GM12878 (cell line): ENCODE measurements at regions not wholly inside any gene's neighbourhood (a gene's known extent, or its start where the extent isn't known, plus 50 kb on each side); places are given as distances from the start of the nearest gene placed in this dataset.

Experiments
- ATAC-seq: fragments of 200-7000 bp; cut with Tn5 transposase; 3 replicates; pipeline ENCODE4 v1.9.1; 2020; ENCODE audit warnings: mild to moderate bottlenecking, moderate library complexity
- BruUV-seq: library from RNA; stranded (reverse); fragments of 400-500 nt; replicated peaks from 2 replicates; lab custom pipeline; 2021; lab: Mats Ljungman, UMichigan
- CTCF ChIA-PET: fragments of 300-600 bp; sonication (Branson Sonifier 250); formaldehyde crosslinking; extraction: SDS; loops from one replicate; lab custom pipeline; 2021; ENCODE audit warnings: inconsistent platforms; lab: Yijun Ruan, JAX
- POLR2A ChIA-PET: fragments of 350-600 bp; formaldehyde crosslinking; extraction: SDS; loops from one replicate; lab custom pipeline; 2021; ENCODE audit warnings: inconsistent platforms; lab: Charles Lee
- RAD21 ChIA-PET: fragments of 300-600 bp; sonication (Branson Sonifier 250); formaldehyde crosslinking; loops from one replicate; lab custom pipeline; 2023; ENCODE audit warnings: antibody characterized with exemption; ENCODE audit not compliant: unreplicated experiment; lab: Charles Lee
- SMC1A ChIA-PET: fragments of 300-600 bp; sonication (Branson Sonifier 250); formaldehyde crosslinking; loops from one replicate; lab custom pipeline; 2023; ENCODE audit not compliant: unreplicated experiment, uncharacterized antibody; lab: Charles Lee
- DNase-seq: peaks from one replicate; pipeline ENCODE4 v3.0.0-alpha.2; 2011; ENCODE audit warnings: low read depth, low spot score
- FAIRE-seq: peaks from 3 replicates; lab custom pipeline; 2011; peaks lifted over from hg19 to GRCh38; lab: Jason Lieb, UNC
- H2AFZ ChIP-seq: 2 replicates; pipeline ENCODE4 v1.6.0; 2011; ENCODE audit warnings: low read depth, low read length, control low read depth; ENCODE audit not compliant: control insufficient read depth
- H3K27ac ChIP-seq: 2 replicates; pipeline ENCODE4 v1.5.1; 2011; ENCODE audit warnings: control low read depth; ENCODE audit not compliant: control insufficient read depth, insufficient read depth
- H3K27me3 ChIP-seq, 2 experiments: replicated peaks in 1 of 2; 2 replicates each; pipeline versions ENCODE4 v1.6.0 to v1.6.1; 2011; ENCODE audit warnings: low read length in 1 of 2; ENCODE audit not compliant: control insufficient read depth in 2 of 2, insufficient read depth in 2 of 2
- H3K36me3 ChIP-seq, 2 experiments: 2 replicates each; pipeline ENCODE4 v1.5.1; 2011; ENCODE audit warnings: low read length in 1 of 2; ENCODE audit not compliant: control insufficient read depth in 2 of 2, insufficient read depth in 2 of 2
- H3K4me1 ChIP-seq: 2 replicates; pipeline ENCODE4 v1.6.1; 2011; ENCODE audit warnings: mild to moderate bottlenecking, low read length, moderate library complexity, mixed read lengths; ENCODE audit not compliant: control insufficient read depth, insufficient read depth
- H3K4me2 ChIP-seq: 2 replicates; pipeline ENCODE4 v1.6.0; 2011; ENCODE audit warnings: control low read depth; ENCODE audit not compliant: control insufficient read depth, insufficient read depth
- H3K4me3 ChIP-seq: fragments of 200-600 bp; sonication (generic); 2 replicates; pipeline ENCODE4 v1.5.1; 2016
- H3K79me2 ChIP-seq: 2 replicates; pipeline ENCODE4 v1.6.0; 2011; ENCODE audit warnings: low read length; ENCODE audit not compliant: control insufficient read depth, insufficient read depth
- H3K9ac ChIP-seq: 2 replicates; pipeline ENCODE4 v1.8.0; 2011; ENCODE audit warnings: low read length, control low read depth, mixed read lengths; ENCODE audit not compliant: control insufficient read depth, insufficient read depth
- H3K9me3 ChIP-seq: replicated peaks from 3 replicates; pipeline ENCODE4 v1.5.1; 2011; ENCODE audit warnings: mild to moderate bottlenecking, low read length; ENCODE audit not compliant: control insufficient read depth, insufficient read depth
- H4K20me1 ChIP-seq: 2 replicates; pipeline ENCODE4 v1.6.0; 2011; ENCODE audit not compliant: control insufficient read depth, insufficient read depth
- BACH1 ChIP-seq: fragments of 450-650 bp; IDR thresholded peaks from 2 replicates; pipeline ENCODE4 v1.6.1; 2017; ENCODE audit warnings: mild to moderate bottlenecking, borderline replicate concordance
- CBFB ChIP-seq: IDR thresholded peaks from 2 replicates; pipeline ENCODE4 v1.6.1; 2016; ENCODE audit warnings: antibody characterized with exemption, low read depth
- CEBPB ChIP-seq, 2 experiments: fragments of 150-350 bp in 1 of 2; IDR thresholded peaks; 2 replicates each; pipeline ENCODE4 v1.6.1; 2012 to 2014; ENCODE audit warnings: low read depth in 2 of 2, low read length in 2 of 2, borderline replicate concordance in 1 of 2, inconsistent platforms in 1 of 2
- EGR1 ChIP-seq, 2 experiments: IDR thresholded peaks; 1 replicate in 1 of 2; 2 replicates in 1 of 2; pipeline ENCODE4 v1.6.1; 2011 to 2012; ENCODE audit warnings: low read depth in 2 of 2, low read length in 2 of 2, borderline replicate concordance in 1 of 2, mild to moderate bottlenecking in 1 of 2, moderate library complexity in 1 of 2
- HDAC2 ChIP-seq: fragments of 200-600 bp; sonication (generic); IDR thresholded peaks from 2 replicates; pipeline ENCODE4 v1.6.1; 2017
- KLF5 ChIP-seq: fragments of 450-650 bp; IDR thresholded peaks from 2 replicates; pipeline ENCODE4 v1.6.1; 2014; ENCODE audit warnings: mild to moderate bottlenecking; ENCODE audit not compliant: partially characterized antibody
- TCF12 ChIP-seq: IDR thresholded peaks from 2 replicates; pipeline ENCODE4 v1.6.1; 2011; ENCODE audit warnings: low read depth, mild to moderate bottlenecking, low read length
- WGBS: methylation state at CpG from one replicate; pipeline ENCODE4 v1.1.6; 2016; ENCODE audit warnings: low lambda C conversion rate; ENCODE audit not compliant: insufficient replicate concordance, insufficient coverage; ENCODE audit errors: missing lambda C conversion rate; 5-methylcytosine and 5-hydroxymethylcytosine counted together
- in situ Hi-C: fragments of 300-500 bp; cut with MboI; formaldehyde crosslinking; loops from 9 replicates; pipeline ENCODE4 v1.14.3; 2018; ENCODE audit warnings: mixed read lengths
- intact Hi-C: fragments of 100-400 bp; cut with micrococcal nuclease; formaldehyde crosslinking; loops from one replicate; pipeline ENCODE4 v1.14.2; 2022; ENCODE audit not compliant: unreplicated experiment
- TF ChIP-seq, protein P1 (sequence below): IDR thresholded peaks from 2 replicates; pipeline ENCODE4 v1.6.1; 2012; ENCODE audit warnings: low read length, inconsistent platforms
- TF ChIP-seq, protein P2 (sequence below): fragments of 450-650 bp; IDR thresholded peaks from 2 replicates; pipeline ENCODE4 v1.6.1; 2017; ENCODE audit warnings: low read depth, mild to moderate bottlenecking, moderate library complexity
- TF ChIP-seq, protein P3 (sequence below), 3 experiments: IDR thresholded peaks in 2 of 3; conservative IDR thresholded peaks in 1 of 3; 2 replicates each; pipeline ENCODE4 v1.5.1; 2011; ENCODE audit warnings: low read depth in 3 of 3, low read length in 3 of 3, mild to moderate bottlenecking in 3 of 3, control low read depth in 2 of 3, moderate library complexity in 2 of 3, inconsistent platforms in 1 of 3, mixed read lengths in 1 of 3; ENCODE audit not compliant: control insufficient read depth in 2 of 3, insufficient read depth in 1 of 3; ENCODE audit errors: extremely low read depth in 1 of 3
- TF ChIP-seq, protein P4 (sequence below): IDR thresholded peaks from 2 replicates; pipeline ENCODE4 v1.6.1; 2012; ENCODE audit warnings: low read depth, low read length, improper control_type of control experiment
- TF ChIP-seq, protein P5 (sequence below): fragments of 150-350 bp; IDR thresholded peaks from 2 replicates; pipeline ENCODE4 v1.6.1; 2014; ENCODE audit warnings: mild to moderate bottlenecking, low read depth, low read length
- TF ChIP-seq, protein P6 (sequence below): fragments of 450-650 bp; formaldehyde crosslinking; IDR thresholded peaks from 2 replicates; pipeline ENCODE4 v1.4.0; 2022; ENCODE audit warnings: mild to moderate bottlenecking, moderate library complexity

DNA sequence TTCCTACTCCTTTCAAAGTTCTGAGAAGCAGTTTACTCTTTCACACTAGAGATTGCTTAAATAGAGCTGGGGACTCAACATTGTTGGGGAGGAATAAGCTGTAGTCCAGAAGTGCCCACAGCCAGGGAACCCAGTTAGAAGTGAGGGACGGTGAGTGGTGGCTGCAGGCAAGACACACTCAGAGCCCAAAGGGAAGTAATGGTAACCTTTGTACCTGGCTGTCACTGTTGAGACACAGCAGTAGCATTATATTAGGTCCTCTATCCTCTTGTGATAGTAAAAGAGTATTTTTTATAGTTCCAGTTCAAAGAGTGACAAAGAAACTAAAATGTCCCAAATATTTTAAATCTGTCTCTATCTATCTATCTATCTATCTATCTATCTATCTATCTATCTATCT lies 263.3 kb downstream of the TTC6 start:
- Histone ChIP-seq H2AFZ (no peak overlapping the region), H3K79me2 (no peaks in the 10 kb centered on the region), H3K4me3 (no peak overlapping the region), H3K27me3 (no peaks in the 10 kb centered on the region), H3K9ac (no peak overlapping the region), H3K36me3 (no peaks in the 10 kb centered on the region), H4K20me1 (no peaks in the 10 kb centered on the region), H3K4me2 (no peak overlapping the region), H3K4me1 (no peaks in the 10 kb centered on the region), H3K9me3 (no peaks in the 10 kb centered on the region), H3K27ac (no peak overlapping the region)
- 0% methylated on average over 1 of the region's 1 CpG for WGBS
- DNase-seq, result no peak
- RAD21 ChIA-PET, result no interaction called here
- intact Hi-C loops (no loop called here), in situ Hi-C loops (no loop called here)
- POLR2A ChIA-PET, result no interaction called here
- no peak for FAIRE-seq
- CTCF ChIA-PET, result interaction anchor here (1.0 kb wide), 1 partner anchor 16 kb away, joined by 3 read pairs; no protein-coding TSS in a partner anchor
- ATAC-seq, result no peak
- no TSS peak for BruUV-seq
- TF ChIP-seq BACH1 (no peak), HDAC2 (no peak), KLF5 (no peak), CBFB (no peak), TCF12 (no peak), EGR1 (IDR thresholded peaks at IDR 0.05; ENCODE audit: borderline replicate concordance in 1 of 2, low read depth in 2 of 2, low read length in 2 of 2) (no peak), CEBPB (IDR thresholded peaks at IDR 0.05; ENCODE audit: borderline replicate concordance in 1 of 2, low read depth in 2 of 2, low read length in 2 of 2) (no peak)
- TF ChIP-seq, protein P1, sequence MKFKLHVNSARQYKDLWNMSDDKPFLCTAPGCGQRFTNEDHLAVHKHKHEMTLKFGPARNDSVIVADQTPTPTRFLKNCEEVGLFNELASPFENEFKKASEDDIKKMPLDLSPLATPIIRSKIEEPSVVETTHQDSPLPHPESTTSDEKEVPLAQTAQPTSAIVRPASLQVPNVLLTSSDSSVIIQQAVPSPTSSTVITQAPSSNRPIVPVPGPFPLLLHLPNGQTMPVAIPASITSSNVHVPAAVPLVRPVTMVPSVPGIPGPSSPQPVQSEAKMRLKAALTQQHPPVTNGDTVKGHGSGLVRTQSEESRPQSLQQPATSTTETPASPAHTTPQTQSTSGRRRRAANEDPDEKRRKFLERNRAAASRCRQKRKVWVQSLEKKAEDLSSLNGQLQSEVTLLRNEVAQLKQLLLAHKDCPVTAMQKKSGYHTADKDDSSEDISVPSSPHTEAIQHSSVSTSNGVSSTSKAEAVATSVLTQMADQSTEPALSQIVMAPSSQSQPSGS, result no peak
- TF ChIP-seq, protein P2, sequence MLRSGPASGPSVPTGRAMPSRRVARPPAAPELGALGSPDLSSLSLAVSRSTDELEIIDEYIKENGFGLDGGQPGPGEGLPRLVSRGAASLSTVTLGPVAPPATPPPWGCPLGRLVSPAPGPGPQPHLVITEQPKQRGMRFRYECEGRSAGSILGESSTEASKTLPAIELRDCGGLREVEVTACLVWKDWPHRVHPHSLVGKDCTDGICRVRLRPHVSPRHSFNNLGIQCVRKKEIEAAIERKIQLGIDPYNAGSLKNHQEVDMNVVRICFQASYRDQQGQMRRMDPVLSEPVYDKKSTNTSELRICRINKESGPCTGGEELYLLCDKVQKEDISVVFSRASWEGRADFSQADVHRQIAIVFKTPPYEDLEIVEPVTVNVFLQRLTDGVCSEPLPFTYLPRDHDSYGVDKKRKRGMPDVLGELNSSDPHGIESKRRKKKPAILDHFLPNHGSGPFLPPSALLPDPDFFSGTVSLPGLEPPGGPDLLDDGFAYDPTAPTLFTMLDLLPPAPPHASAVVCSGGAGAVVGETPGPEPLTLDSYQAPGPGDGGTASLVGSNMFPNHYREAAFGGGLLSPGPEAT, result no peak
- TF ChIP-seq, protein P3, sequence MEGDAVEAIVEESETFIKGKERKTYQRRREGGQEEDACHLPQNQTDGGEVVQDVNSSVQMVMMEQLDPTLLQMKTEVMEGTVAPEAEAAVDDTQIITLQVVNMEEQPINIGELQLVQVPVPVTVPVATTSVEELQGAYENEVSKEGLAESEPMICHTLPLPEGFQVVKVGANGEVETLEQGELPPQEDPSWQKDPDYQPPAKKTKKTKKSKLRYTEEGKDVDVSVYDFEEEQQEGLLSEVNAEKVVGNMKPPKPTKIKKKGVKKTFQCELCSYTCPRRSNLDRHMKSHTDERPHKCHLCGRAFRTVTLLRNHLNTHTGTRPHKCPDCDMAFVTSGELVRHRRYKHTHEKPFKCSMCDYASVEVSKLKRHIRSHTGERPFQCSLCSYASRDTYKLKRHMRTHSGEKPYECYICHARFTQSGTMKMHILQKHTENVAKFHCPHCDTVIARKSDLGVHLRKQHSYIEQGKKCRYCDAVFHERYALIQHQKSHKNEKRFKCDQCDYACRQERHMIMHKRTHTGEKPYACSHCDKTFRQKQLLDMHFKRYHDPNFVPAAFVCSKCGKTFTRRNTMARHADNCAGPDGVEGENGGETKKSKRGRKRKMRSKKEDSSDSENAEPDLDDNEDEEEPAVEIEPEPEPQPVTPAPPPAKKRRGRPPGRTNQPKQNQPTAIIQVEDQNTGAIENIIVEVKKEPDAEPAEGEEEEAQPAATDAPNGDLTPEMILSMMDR (IDR thresholded peaks at IDR 0.05 in 2 of 3, conservative IDR thresholded peaks at IDR 0.05 in 1 of 3; ENCODE audit: control insufficient read depth in 2 of 3, extremely low read depth in 1 of 3, insufficient read depth in 1 of 3, low read depth in 3 of 3, low read length in 3 of 3), result no peak
- TF ChIP-seq, protein P4, sequence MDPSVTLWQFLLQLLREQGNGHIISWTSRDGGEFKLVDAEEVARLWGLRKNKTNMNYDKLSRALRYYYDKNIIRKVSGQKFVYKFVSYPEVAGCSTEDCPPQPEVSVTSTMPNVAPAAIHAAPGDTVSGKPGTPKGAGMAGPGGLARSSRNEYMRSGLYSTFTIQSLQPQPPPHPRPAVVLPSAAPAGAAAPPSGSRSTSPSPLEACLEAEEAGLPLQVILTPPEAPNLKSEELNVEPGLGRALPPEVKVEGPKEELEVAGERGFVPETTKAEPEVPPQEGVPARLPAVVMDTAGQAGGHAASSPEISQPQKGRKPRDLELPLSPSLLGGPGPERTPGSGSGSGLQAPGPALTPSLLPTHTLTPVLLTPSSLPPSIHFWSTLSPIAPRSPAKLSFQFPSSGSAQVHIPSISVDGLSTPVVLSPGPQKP, result no peak
- TF ChIP-seq, protein P5, sequence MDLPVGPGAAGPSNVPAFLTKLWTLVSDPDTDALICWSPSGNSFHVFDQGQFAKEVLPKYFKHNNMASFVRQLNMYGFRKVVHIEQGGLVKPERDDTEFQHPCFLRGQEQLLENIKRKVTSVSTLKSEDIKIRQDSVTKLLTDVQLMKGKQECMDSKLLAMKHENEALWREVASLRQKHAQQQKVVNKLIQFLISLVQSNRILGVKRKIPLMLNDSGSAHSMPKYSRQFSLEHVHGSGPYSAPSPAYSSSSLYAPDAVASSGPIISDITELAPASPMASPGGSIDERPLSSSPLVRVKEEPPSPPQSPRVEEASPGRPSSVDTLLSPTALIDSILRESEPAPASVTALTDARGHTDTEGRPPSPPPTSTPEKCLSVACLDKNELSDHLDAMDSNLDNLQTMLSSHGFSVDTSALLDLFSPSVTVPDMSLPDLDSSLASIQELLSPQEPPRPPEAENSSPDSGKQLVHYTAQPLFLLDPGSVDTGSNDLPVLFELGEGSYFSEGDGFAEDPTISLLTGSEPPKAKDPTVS, result no peak
- TF ChIP-seq, protein P6, sequence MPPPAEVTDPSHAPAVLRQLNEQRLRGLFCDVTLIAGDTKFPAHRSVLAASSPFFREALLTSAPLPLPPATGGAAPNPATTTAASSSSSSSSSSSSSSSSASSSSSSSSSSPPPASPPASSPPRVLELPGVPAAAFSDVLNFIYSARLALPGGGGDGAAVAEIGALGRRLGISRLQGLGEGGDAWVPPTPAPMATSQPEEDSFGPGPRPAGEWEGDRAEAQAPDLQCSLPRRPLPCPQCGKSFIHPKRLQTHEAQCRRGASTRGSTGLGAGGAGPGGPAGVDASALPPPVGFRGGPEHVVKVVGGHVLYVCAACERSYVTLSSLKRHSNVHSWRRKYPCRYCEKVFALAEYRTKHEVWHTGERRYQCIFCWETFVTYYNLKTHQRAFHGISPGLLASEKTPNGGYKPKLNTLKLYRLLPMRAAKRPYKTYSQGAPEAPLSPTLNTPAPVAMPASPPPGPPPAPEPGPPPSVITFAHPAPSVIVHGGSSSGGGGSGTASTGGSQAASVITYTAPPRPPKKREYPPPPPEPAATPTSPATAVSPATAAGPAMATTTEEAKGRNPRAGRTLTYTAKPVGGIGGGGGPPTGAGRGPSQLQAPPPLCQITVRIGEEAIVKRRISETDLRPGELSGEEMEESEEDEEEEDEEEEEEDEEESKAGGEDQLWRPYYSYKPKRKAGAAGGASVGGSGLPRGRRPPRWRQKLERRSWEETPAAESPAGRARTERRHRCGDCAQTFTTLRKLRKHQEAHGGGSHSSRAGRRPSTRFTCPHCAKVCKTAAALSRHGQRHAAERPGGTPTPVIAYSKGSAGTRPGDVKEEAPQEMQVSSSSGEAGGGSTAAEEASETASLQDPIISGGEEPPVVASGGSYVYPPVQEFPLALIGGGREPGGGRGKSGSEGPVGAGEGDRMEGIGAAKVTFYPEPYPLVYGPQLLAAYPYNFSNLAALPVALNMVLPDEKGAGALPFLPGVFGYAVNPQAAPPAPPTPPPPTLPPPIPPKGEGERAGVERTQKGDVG, result no peak
- SMC1A ChIA-PET, result no interaction called here
